WTC11 (cell line): ENCODE measurements at regions not wholly inside any gene's neighbourhood (a gene's known extent, or its start where the extent isn't known, plus 50 kb on each side); places are given as distances from the start of the nearest gene placed in this dataset.

Experiments used
- ATAC-seq: fragments of 200-7000 bp; cut with Tn5 transposase; 2 replicates; pipeline ENCODE4 v1.10.0; 2021; ENCODE audit warnings: mild to moderate bottlenecking, moderate library complexity
- CTCF ChIA-PET: fragments of 300-600 bp; sonication (Branson Sonifier 250); formaldehyde crosslinking; loops from one replicate; lab custom pipeline; 2021; ENCODE audit warnings: antibody characterized with exemption; lab: Charles Lee
- POLR2A ChIA-PET: fragments of 350-600 bp; sonication (Branson Sonifier 250); formaldehyde crosslinking; loops from one replicate; lab custom pipeline; 2021; ENCODE audit warnings: antibody characterized with exemption; lab: Charles Lee
- DNase-seq: peaks from one replicate; pipeline ENCODE4 v3.0.0; 2021; ENCODE audit warnings: low spot score
- H3K27ac Mint-ChIP-seq: 2 replicates; pipeline ENCODE4 v1.8.0; 2021; ENCODE audit warnings: mixed read lengths
- H3K27me3 Mint-ChIP-seq: 2 replicates; pipeline ENCODE4 v1.8.0; 2021; ENCODE audit warnings: low read depth, mild to moderate bottlenecking, moderate library complexity, mixed read lengths
- H3K36me3 Mint-ChIP-seq: 2 replicates; pipeline ENCODE4 v1.8.0; 2021; ENCODE audit warnings: mixed read lengths
- H3K4me1 Mint-ChIP-seq: 2 replicates; pipeline ENCODE4 v1.8.0; 2022; ENCODE audit warnings: mixed read lengths
- H3K4me3 Mint-ChIP-seq: 2 replicates; pipeline ENCODE4 v1.8.0; 2021; ENCODE audit warnings: mild to moderate bottlenecking, moderate library complexity, mixed read lengths
- H3K9me3 Mint-ChIP-seq: 2 replicates; pipeline ENCODE4 v1.8.0; 2021; ENCODE audit warnings: mixed read lengths
- ATF1 ChIP-seq: sonication (generic); formaldehyde crosslinking; IDR thresholded peaks from 2 replicates; pipeline ENCODE4 v1.8.1; 2023; ENCODE audit warnings: mild to moderate bottlenecking, moderate library complexity, missing genetic modification reagents
- CBFB ChIP-seq: sonication (generic); formaldehyde crosslinking; IDR thresholded peaks from 2 replicates; pipeline ENCODE4 v1.8.1; 2022; ENCODE audit warnings: mild to moderate bottlenecking, low read depth, missing genetic modification reagents
- CREB1 ChIP-seq: sonication (generic); formaldehyde crosslinking; IDR thresholded peaks from 2 replicates; pipeline ENCODE4 v1.8.0; 2023; ENCODE audit warnings: mild to moderate bottlenecking, missing genetic modification reagents
- GTF2I ChIP-seq: fragments of 250-450 bp; sonication (Bioruptor Pico); conservative IDR thresholded peaks from 2 replicates; pipeline ENCODE4 v1.4.0; 2021; ENCODE audit warnings: mild to moderate bottlenecking
- JAZF1 ChIP-seq: fragments of 250-450 bp; sonication (Bioruptor Pico); IDR thresholded peaks from 2 replicates; pipeline ENCODE4 v1.9.0; 2021; ENCODE audit warnings: moderate library complexity, mild to moderate bottlenecking, inconsistent platforms
- NR1H2 ChIP-seq: sonication (generic); formaldehyde crosslinking; IDR thresholded peaks from 2 replicates; pipeline ENCODE4 v1.9.0; 2021; ENCODE audit warnings: mild to moderate bottlenecking, moderate library complexity, missing genetic modification reagents
- TEAD1 ChIP-seq: sonication (generic); formaldehyde crosslinking; IDR thresholded peaks from 2 replicates; pipeline ENCODE4 v1.8.0; 2022; ENCODE audit warnings: mild to moderate bottlenecking, missing genetic modification reagents
- ZNF138 ChIP-seq: sonication (generic); formaldehyde crosslinking; conservative IDR thresholded peaks from 2 replicates; pipeline ENCODE4 v1.8.1; 2022; ENCODE audit warnings: mild to moderate bottlenecking, moderate library complexity, missing genetic modification reagents
- ZNF396 ChIP-seq: fragments of 250-450 bp; sonication (Bioruptor Pico); IDR thresholded peaks from 2 replicates; pipeline ENCODE4 v1.8.0; 2021; ENCODE audit warnings: mild to moderate bottlenecking, moderate library complexity, borderline replicate concordance
- TF ChIP-seq, protein P1 (sequence below): sonication (generic); formaldehyde crosslinking; IDR thresholded peaks from 2 replicates; pipeline ENCODE4 v1.8.0; 2022; ENCODE audit warnings: mild to moderate bottlenecking, missing genetic modification reagents
- TF ChIP-seq, protein P2 (sequence below): sonication (generic); formaldehyde crosslinking; IDR thresholded peaks from 2 replicates; pipeline ENCODE4 v1.8.1; 2022; ENCODE audit warnings: mild to moderate bottlenecking, missing genetic modification reagents, moderate library complexity, borderline replicate concordance
- TF ChIP-seq, protein P3 (sequence below): sonication (generic); formaldehyde crosslinking; IDR thresholded peaks from 2 replicates; pipeline ENCODE4 v1.8.1; 2023; ENCODE audit warnings: mild to moderate bottlenecking, missing genetic modification reagents, borderline replicate concordance
- TF ChIP-seq, protein P4 (sequence below): sonication (generic); formaldehyde crosslinking; IDR thresholded peaks from 2 replicates; pipeline ENCODE4 v1.8.0; 2022; ENCODE audit warnings: mild to moderate bottlenecking, missing genetic modification reagents
- TF ChIP-seq, protein P5 (sequence below): sonication (generic); formaldehyde crosslinking; IDR thresholded peaks from 2 replicates; pipeline ENCODE4 v1.8.0; 2022; ENCODE audit warnings: missing genetic modification reagents
- TF ChIP-seq, protein P6 (sequence below): sonication (generic); formaldehyde crosslinking; IDR thresholded peaks from 2 replicates; pipeline ENCODE4 v1.8.0; 2022; ENCODE audit warnings: mild to moderate bottlenecking, missing genetic modification reagents
- TF ChIP-seq, protein P7 (sequence below): sonication (generic); formaldehyde crosslinking; conservative IDR thresholded peaks from 2 replicates; pipeline ENCODE4 v1.8.1; 2022; ENCODE audit warnings: mild to moderate bottlenecking, missing genetic modification reagents
- TF ChIP-seq, protein P8 (sequence below): sonication (generic); formaldehyde crosslinking; IDR thresholded peaks from 2 replicates; pipeline ENCODE4 v1.8.0; 2023; ENCODE audit warnings: missing genetic modification reagents, mild to moderate bottlenecking, borderline replicate concordance

DNA sequence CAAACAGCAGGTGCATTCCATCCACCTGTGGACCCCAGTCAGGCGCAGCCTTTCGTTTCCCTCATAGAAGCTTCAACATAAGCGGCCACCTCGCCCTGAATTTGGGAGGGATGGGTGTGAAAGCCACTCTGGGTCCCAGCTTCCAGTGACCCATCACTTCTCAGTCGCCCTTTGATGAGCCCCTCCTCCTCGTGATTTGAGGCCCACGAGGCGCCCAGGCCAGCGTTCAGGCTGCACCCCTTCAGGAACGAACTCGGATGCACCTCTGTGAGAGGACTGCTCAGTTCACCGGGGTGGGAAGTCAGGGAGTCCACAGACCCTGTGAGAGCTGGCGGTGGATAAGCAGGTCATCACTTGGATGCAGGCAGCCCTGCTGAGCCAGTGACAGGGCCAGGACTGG lies 1118.2 kb downstream of the BRD1 start:
- TF ChIP-seq JAZF1 (no peak), ZNF396 (CRISPR knock-in tag) (no peak), GTF2I (CRISPR knock-in tag) (no peak), ATF1 (CRISPR knock-in tag) (no peak), TEAD1 (no peak), NR1H2 (CRISPR knock-in tag) (no peak), CREB1 (no peak), ZNF138 (CRISPR knock-in tag) (no peak)
- TF ChIP-seq, protein P1, sequence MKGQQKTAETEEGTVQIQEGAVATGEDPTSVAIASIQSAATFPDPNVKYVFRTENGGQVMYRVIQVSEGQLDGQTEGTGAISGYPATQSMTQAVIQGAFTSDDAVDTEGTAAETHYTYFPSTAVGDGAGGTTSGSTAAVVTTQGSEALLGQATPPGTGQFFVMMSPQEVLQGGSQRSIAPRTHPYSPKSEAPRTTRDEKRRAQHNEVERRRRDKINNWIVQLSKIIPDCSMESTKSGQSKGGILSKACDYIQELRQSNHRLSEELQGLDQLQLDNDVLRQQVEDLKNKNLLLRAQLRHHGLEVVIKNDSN (CRISPR knock-in tag) = no peak
- TF ChIP-seq, protein P2, sequence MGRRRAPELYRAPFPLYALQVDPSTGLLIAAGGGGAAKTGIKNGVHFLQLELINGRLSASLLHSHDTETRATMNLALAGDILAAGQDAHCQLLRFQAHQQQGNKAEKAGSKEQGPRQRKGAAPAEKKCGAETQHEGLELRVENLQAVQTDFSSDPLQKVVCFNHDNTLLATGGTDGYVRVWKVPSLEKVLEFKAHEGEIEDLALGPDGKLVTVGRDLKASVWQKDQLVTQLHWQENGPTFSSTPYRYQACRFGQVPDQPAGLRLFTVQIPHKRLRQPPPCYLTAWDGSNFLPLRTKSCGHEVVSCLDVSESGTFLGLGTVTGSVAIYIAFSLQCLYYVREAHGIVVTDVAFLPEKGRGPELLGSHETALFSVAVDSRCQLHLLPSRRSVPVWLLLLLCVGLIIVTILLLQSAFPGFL = no peak
- TF ChIP-seq, protein P3, sequence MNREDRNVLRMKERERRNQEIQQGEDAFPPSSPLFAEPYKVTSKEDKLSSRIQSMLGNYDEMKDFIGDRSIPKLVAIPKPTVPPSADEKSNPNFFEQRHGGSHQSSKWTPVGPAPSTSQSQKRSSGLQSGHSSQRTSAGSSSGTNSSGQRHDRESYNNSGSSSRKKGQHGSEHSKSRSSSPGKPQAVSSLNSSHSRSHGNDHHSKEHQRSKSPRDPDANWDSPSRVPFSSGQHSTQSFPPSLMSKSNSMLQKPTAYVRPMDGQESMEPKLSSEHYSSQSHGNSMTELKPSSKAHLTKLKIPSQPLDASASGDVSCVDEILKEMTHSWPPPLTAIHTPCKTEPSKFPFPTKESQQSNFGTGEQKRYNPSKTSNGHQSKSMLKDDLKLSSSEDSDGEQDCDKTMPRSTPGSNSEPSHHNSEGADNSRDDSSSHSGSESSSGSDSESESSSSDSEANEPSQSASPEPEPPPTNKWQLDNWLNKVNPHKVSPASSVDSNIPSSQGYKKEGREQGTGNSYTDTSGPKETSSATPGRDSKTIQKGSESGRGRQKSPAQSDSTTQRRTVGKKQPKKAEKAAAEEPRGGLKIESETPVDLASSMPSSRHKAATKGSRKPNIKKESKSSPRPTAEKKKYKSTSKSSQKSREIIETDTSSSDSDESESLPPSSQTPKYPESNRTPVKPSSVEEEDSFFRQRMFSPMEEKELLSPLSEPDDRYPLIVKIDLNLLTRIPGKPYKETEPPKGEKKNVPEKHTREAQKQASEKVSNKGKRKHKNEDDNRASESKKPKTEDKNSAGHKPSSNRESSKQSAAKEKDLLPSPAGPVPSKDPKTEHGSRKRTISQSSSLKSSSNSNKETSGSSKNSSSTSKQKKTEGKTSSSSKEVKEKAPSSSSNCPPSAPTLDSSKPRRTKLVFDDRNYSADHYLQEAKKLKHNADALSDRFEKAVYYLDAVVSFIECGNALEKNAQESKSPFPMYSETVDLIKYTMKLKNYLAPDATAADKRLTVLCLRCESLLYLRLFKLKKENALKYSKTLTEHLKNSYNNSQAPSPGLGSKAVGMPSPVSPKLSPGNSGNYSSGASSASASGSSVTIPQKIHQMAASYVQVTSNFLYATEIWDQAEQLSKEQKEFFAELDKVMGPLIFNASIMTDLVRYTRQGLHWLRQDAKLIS (CRISPR knock-in tag) = no peak
- TF ChIP-seq, protein P4, sequence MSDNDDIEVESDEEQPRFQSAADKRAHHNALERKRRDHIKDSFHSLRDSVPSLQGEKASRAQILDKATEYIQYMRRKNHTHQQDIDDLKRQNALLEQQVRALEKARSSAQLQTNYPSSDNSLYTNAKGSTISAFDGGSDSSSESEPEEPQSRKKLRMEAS (CRISPR knock-in tag) = no peak
- TF ChIP-seq, protein P5, sequence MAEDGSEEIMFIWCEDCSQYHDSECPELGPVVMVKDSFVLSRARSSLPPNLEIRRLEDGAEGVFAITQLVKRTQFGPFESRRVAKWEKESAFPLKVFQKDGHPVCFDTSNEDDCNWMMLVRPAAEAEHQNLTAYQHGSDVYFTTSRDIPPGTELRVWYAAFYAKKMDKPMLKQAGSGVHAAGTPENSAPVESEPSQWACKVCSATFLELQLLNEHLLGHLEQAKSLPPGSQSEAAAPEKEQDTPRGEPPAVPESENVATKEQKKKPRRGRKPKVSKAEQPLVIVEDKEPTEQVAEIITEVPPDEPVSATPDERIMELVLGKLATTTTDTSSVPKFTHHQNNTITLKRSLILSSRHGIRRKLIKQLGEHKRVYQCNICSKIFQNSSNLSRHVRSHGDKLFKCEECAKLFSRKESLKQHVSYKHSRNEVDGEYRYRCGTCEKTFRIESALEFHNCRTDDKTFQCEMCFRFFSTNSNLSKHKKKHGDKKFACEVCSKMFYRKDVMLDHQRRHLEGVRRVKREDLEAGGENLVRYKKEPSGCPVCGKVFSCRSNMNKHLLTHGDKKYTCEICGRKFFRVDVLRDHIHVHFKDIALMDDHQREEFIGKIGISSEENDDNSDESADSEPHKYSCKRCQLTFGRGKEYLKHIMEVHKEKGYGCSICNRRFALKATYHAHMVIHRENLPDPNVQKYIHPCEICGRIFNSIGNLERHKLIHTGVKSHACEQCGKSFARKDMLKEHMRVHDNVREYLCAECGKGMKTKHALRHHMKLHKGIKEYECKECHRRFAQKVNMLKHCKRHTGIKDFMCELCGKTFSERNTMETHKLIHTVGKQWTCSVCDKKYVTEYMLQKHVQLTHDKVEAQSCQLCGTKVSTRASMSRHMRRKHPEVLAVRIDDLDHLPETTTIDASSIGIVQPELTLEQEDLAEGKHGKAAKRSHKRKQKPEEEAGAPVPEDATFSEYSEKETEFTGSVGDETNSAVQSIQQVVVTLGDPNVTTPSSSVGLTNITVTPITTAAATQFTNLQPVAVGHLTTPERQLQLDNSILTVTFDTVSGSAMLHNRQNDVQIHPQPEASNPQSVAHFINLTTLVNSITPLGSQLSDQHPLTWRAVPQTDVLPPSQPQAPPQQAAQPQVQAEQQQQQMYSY (CRISPR knock-in tag) = no peak
- H3K27me3 Mint-ChIP-seq = no peaks in the 10 kb centered on the region
- ChIA-PET CTCF (no interaction called here), POLR2A (no interaction called here)
- H3K9me3 Mint-ChIP-seq = no peaks in the 10 kb centered on the region
- H3K27ac Mint-ChIP-seq = no peak overlapping the region; the same call in 1 of the 2 replicates
- ATAC-seq (no peak), DNase-seq (no peak)
- H3K4me1 Mint-ChIP-seq = no peaks in the 10 kb centered on the region
- no peak overlapping the region for H3K4me3 Mint-ChIP-seq
- no peaks in the 10 kb centered on the region for H3K36me3 Mint-ChIP-seq

DNA sequence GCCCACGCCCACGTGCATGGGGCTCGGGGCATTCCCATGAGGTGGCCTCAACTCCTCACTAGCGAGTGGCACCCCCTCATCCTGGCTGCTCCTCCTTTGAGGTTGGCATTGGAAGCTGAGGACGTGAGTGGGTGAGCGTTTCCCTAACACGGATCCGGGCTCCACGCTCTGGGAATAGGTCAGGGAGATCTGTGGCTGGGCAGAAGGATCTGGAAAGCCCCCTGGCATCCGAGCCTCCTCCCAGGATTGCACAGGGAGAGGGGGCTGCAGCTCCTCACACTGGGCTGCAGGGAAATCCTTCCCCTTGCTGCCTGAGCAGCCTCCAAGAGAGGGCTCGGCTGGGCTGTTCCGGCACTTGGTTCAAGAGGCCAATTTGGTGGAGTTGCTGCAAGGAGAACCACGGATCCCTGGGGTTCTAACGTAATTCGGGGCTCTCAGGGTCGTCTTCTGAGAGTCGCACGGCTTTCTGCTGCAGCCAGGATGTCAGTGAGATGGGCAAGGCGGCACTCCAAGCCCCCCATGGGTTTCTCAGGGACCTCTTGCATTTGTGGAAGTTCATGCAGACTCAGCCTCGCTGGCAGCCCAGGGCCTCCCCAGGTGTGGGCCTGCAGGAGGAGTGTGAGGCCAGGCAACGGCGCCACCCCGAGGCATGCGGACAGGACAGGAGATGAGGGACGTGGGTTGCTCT lies 1119.0 kb downstream of the BRD1 start:
- no peak for ATAC-seq
- TF ChIP-seq, protein P6, sequence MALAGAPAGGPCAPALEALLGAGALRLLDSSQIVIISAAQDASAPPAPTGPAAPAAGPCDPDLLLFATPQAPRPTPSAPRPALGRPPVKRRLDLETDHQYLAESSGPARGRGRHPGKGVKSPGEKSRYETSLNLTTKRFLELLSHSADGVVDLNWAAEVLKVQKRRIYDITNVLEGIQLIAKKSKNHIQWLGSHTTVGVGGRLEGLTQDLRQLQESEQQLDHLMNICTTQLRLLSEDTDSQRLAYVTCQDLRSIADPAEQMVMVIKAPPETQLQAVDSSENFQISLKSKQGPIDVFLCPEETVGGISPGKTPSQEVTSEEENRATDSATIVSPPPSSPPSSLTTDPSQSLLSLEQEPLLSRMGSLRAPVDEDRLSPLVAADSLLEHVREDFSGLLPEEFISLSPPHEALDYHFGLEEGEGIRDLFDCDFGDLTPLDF (CRISPR knock-in tag) = no peak
- TF ChIP-seq, protein P7, sequence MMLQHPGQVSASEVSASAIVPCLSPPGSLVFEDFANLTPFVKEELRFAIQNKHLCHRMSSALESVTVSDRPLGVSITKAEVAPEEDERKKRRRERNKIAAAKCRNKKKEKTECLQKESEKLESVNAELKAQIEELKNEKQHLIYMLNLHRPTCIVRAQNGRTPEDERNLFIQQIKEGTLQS (CRISPR knock-in tag) = no peak
- no peak for TF ChIP-seq CBFB (CRISPR knock-in tag)
- TF ChIP-seq, protein P8, sequence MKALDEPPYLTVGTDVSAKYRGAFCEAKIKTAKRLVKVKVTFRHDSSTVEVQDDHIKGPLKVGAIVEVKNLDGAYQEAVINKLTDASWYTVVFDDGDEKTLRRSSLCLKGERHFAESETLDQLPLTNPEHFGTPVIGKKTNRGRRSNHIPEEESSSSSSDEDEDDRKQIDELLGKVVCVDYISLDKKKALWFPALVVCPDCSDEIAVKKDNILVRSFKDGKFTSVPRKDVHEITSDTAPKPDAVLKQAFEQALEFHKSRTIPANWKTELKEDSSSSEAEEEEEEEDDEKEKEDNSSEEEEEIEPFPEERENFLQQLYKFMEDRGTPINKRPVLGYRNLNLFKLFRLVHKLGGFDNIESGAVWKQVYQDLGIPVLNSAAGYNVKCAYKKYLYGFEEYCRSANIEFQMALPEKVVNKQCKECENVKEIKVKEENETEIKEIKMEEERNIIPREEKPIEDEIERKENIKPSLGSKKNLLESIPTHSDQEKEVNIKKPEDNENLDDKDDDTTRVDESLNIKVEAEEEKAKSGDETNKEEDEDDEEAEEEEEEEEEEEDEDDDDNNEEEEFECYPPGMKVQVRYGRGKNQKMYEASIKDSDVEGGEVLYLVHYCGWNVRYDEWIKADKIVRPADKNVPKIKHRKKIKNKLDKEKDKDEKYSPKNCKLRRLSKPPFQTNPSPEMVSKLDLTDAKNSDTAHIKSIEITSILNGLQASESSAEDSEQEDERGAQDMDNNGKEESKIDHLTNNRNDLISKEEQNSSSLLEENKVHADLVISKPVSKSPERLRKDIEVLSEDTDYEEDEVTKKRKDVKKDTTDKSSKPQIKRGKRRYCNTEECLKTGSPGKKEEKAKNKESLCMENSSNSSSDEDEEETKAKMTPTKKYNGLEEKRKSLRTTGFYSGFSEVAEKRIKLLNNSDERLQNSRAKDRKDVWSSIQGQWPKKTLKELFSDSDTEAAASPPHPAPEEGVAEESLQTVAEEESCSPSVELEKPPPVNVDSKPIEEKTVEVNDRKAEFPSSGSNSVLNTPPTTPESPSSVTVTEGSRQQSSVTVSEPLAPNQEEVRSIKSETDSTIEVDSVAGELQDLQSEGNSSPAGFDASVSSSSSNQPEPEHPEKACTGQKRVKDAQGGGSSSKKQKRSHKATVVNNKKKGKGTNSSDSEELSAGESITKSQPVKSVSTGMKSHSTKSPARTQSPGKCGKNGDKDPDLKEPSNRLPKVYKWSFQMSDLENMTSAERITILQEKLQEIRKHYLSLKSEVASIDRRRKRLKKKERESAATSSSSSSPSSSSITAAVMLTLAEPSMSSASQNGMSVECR = no peak
- TF ChIP-seq, protein P4 (CRISPR knock-in tag) = no peak
- Mint-ChIP-seq H3K4me3 (no peak overlapping the region), H3K27ac (no peak overlapping the region), H3K27me3 (no peaks in the 10 kb centered on the region), H3K4me1 (no peaks in the 10 kb centered on the region), H3K36me3 (no peaks in the 10 kb centered on the region), H3K9me3 (no peaks in the 10 kb centered on the region)
- ChIA-PET CTCF (no interaction called here), POLR2A (no interaction called here)
- DNase-seq = no peak
